ENCODE measurements at regions not wholly inside any gene's neighbourhood (a gene's known extent, or its start where the extent isn't known, plus 50 kb on each side); places are given as distances from the start of the nearest gene placed in this dataset.

DNA sequence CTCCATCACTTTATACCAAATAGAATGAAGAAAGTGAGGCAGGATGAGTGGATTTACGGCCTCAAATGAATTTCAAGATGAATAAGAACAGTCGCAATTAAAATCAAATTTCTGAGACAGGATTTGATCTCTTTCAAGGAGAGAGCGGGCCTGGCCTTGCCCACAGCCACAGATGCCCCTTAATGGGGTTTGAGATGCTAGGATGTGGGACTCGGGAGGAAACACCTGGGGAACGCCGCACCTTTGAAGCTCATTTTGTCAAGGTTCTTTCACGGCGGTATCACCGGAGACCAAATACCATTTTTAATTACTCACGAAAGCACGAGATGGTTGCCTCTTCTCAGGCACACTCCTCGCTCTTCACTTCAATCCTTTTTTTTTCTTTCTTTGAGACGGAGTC, 178.1 kb upstream of the SDK2 start (continued):
- TF ChIP-seq, protein P1, sequence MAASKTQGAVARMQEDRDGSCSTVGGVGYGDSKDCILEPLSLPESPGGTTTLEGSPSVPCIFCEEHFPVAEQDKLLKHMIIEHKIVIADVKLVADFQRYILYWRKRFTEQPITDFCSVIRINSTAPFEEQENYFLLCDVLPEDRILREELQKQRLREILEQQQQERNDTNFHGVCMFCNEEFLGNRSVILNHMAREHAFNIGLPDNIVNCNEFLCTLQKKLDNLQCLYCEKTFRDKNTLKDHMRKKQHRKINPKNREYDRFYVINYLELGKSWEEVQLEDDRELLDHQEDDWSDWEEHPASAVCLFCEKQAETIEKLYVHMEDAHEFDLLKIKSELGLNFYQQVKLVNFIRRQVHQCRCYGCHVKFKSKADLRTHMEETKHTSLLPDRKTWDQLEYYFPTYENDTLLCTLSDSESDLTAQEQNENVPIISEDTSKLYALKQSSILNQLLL (CRISPR knock-in tag; IDR thresholded peaks at IDR 0.05; ENCODE audit: borderline replicate concordance): no peak
- TF ChIP-seq, protein P2, sequence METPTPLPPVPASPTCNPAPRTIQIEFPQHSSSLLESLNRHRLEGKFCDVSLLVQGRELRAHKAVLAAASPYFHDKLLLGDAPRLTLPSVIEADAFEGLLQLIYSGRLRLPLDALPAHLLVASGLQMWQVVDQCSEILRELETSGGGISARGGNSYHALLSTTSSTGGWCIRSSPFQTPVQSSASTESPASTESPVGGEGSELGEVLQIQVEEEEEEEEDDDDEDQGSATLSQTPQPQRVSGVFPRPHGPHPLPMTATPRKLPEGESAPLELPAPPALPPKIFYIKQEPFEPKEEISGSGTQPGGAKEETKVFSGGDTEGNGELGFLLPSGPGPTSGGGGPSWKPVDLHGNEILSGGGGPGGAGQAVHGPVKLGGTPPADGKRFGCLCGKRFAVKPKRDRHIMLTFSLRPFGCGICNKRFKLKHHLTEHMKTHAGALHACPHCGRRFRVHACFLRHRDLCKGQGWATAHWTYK (CRISPR knock-in tag; IDR thresholded peaks at IDR 0.05): no peak
- TF ChIP-seq HSF4 (CRISPR knock-in tag; IDR thresholded peaks at IDR 0.05; ENCODE audit: borderline replicate concordance) (no peak), BCOR (IDR thresholded peaks at IDR 0.05) (no peak), ZNF75A (CRISPR knock-in tag; IDR thresholded peaks at IDR 0.05) (no peak), ILK (tag; IDR thresholded peaks at IDR 0.05; ENCODE audit: borderline replicate concordance, low read depth) (no peak), KDM5B (IDR thresholded peaks at IDR 0.05; ENCODE audit: insufficient replicate concordance, low read depth, low read length) (no peak), ZNF57 (CRISPR knock-in tag; IDR thresholded peaks at IDR 0.05) (no peak)
- TF ChIP-seq, protein P3, sequence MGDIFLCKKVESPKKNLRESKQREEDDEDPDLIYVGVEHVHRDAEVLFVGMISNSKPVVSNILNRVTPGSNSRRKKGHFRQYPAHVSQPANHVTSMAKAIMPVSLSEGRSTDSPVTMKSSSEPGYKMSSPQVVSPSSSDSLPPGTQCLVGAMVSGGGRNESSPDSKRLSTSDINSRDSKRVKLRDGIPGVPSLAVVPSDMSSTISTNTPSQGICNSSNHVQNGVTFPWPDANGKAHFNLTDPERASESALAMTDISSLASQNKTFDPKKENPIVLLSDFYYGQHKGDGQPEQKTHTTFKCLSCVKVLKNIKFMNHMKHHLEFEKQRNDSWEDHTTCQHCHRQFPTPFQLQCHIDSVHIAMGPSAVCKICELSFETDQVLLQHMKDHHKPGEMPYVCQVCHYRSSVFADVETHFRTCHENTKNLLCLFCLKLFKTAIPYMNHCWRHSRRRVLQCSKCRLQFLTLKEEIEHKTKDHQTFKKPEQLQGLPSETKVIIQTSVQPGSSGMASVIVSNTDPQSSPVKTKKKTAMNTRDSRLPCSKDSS (IDR thresholded peaks at IDR 0.05; ENCODE audit: low read depth, partially characterized antibody): no peak
